ENCODE measurements at regions not wholly inside any gene's neighbourhood (a gene's known extent, or its start where the extent isn't known, plus 50 kb on each side); places are given as distances from the start of the nearest gene placed in this dataset.

DNA sequence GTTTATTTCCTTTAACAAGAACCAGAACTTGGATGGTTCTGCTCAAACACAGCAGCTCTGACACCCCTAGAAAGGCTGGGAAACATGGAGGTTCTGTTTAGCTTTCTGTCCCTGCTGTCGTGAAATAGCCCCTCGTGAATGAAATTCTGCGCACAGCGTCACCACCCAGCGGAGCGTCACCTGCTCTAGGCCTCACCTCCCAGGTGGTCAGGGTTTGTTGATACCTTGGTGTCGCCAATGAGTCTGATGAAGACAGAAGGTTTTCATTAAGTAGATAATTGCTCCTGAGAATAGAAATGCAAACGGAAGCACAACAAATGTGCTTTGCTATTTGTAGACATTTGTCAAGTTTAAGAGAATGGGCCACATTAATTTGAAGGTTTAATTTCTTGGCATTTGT, 135.1 kb downstream of the EDN3 start:
- no peak for DNase-seq (ENCODE audit: low spot score)

DNA sequence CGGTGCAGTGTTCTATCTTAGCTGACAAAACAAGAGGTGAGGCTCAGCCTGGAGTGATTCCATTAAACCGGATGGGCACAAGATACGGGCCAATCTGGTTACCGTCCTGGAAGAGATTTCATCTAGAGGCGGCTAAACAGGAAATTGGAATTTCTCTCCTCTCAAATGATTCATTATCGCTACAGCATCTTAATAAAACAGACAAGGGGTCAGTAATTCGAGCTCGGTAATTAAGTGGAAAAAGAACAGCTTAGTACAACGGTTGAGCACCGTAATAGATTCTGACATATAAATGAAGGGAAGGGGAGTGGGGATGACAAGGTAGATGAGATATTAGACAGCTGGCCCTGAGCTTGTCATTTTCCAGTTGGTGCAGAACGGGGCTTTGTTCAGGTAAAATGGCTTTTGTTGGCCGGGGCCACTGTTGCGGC, 137.2 kb downstream of the EDN3 start:
- no peak for DNase-seq (ENCODE audit: low spot score)

DNA sequence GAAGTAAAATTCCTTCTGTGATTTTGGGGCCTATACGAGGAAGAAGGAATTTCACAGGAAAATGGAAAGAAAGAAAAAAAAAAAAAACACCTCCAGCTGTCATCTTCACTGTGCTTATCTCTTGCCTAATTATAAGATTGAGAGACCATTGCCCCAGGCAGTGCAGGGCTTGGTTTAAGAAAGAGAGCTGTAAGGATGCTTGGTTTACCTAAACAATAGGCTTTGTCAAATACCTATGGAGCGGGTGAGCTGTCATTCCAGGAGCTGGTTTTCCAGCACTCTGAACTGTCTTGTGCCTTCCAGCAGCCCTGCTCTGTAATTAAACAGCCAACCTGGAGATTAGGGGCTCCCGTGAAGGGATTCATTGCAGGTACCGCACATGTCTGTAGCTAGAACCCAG, 137.8 kb downstream of the EDN3 start:
- no peak for DNase-seq (ENCODE audit: low spot score)

DNA sequence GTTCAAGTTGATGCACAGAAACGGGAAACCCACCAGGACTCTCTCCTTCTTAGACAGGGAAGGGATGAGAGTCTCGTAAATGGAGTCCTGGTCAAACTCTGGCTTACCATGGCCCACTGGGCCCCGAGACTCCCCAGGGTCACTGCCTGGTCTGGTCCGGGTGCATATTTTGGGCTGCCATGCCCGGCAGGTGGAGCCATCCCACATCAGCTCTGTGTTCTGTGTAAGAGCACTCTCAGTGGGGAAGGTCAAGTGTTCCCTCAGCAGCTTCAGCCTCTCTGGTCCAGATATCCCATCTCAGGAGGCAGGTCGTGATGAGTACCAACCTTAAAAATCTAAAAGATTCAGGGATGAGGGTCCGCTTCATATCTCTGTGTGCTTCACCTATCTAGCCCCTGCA, 138.8 kb downstream of the EDN3 start:
- no peak for DNase-seq (ENCODE audit: low spot score)

DNA sequence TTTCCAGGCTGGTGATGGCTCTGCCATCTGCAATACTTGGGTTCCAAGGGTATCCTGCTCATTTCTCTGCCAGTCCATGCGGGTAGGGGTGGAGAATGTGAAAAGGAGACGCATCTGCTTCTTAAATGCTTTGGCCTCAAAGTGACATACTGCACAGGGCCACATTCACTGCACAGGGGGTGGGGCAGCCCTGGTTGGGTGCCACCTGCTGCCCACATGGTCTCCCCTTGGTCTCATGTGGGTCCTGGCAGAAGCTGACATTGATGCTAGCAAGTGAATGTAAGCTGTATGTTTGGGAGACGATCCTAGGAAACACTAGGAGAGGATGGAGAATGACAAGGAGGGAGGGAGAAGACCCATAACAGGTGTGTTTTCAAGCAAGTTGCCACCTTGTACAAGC, 140.9 kb downstream of the EDN3 start:
- no peak for DNase-seq (ENCODE audit: low spot score)

DNA sequence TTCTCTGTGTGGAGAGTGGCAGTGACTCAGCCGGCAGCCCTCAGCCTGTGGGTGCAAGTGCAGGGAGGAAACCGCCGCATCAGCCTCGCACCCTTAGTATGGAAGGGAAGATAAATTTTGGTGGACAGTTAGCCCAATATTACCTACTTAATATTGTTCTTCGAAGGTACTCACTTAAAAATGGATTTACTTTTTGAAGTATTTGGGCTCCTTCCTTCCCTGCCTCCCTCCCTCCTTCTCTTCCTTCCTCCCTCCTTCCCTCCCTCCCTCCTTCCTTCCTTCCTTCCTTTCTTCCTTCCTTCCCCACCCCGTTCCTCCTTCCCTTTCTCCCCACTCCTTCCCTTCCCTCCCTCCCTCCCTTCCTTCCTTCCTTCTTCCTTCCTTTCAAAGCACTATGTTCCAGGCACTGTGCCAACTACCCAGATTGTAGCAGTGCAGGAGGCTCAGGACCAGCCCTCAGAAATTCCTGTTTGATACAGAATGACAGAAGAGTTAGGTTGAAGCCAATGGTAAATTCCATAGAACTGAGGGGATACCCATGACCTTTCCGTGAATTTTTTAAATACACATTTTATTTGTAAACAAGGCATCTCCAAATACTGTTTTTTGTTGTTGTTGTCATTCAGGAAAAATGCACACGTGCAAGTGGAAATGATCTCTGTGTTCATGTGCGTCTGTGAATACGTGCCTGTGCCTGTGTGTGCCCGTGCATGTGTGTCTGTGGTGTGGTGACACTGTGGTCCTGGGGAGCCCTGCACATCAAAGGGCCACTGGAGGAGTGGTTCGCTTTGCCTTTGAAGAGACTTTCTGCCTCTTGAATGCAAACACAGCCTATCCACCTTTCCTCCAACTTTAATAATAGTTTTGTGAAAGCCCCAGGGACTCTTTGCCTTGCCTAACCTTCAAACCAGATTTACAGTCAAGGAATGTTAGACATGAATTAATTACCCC, 141.7 kb downstream of the EDN3 start:
- no peak for DNase-seq (ENCODE audit: low spot score)

DNA sequence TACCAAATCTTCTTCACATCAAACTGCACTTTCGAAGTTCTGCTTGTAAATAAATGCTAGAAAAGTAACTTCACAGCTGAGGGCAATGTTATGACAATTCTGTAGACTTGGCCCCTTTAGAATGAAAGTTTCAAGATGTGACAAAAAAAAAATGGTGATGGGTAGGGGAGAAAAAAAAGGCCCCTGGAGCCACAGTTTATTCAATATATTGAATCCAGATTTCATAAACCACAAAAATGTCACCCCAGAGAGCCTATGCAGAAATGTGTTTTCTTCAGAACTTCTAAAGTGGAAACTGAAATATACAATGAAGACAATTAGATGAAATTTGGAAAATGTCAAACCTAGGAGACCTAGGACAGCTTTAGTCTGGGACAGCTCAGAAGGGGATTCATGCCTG, 143.1 kb downstream of the EDN3 start:
- DNase-seq (ENCODE audit: low spot score) = no peak

DNA sequence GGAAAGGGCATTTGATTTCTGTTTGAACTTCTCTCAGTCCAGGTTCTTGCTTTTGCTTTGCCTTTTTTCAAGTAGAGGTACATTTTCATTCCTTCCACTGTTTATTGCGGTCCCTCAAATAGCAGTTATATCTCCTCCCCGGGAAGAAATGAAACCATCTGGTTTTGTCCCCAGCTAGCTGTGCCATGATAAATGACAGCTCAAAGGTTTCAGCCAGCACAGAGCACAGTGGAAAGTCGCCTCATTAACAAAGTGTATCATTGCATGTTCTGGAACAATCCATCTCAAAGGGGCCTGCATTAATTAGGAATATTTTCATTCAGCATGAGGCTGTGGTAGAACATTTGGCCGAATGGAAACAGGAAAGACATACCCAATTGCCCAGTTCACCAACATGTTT, 146.0 kb downstream of the EDN3 start:
- DNase-seq (ENCODE audit: low spot score) = no peak

DNA sequence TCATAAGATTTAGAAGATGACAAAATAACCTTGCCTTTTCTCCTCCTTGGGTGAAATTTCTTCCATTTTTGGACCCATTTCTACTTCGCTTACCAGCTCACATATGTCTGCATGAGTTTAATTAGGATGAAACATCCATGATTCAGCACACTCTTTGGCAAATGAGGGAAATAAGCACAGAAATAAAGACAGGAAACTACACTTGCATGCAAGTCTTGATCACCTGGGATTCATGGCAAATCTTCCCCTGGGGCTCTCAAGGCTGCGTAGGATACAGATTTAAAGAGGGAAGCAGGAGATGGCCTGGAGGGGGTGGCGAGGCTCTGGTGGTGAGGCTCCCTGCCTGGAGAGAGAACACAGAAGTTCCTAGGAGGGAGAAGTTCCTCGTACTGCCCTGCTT, 147.8 kb downstream of the EDN3 start:
- DNase-seq (ENCODE audit: low spot score) = no peak

DNA sequence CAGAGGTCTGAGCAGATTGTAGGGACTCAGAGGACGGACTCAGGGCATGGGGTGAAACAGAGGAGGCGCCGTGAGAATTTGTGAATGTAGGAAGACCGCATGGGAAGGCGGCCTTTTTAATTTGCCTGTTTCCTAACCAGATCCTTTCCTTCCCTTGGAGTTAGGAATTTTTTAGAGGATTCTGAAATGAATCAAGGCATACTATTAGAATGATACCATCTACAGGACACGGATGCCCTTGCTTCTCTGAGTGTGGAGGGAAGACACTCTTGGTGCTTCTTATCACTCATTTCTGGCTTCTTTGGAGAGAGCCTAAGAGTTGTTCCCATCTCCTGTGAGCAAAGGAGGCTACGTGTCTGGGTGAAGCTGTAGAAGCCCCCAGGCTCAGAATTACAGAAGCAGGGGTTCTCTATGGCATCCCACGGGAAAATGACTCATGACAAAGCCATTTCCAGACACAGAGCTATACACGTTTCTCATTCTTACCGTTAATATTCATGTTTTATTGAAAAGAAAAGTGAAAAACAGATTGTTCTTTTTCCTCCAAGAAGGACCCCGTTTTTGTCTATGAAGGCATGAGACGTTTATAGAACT, 148.5 kb downstream of the EDN3 start:
- DNase-seq (ENCODE audit: low spot score) = no peak

DNA sequence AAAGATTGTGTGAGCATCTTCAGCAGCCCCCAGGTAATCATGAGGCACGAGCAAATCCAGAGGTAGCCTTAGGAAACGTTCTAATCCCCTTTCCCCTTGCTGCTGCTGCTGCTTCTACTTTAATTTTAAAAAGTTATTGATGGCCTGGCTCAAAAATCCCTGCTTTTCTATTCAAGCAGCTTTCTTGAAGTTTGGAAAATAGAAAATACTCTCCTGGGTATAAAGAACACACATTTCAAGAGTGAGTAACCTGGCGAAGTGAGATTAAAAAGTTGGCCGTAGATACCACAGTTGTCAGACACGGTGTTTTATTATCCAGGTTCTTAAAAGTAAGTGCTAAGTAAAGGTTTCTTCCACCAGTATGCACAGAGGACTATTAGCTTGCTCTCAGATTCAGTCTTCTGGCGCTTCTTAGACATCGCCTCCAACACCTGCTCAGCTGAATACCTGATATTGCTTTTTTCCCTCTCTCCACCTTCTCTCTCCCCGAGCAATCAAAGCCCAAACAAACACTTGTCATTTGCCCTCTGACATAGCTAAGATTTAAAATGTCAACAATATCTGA, 150.7 kb downstream of the EDN3 start:
- DNase-seq (ENCODE audit: low spot score) = no peak

DNA sequence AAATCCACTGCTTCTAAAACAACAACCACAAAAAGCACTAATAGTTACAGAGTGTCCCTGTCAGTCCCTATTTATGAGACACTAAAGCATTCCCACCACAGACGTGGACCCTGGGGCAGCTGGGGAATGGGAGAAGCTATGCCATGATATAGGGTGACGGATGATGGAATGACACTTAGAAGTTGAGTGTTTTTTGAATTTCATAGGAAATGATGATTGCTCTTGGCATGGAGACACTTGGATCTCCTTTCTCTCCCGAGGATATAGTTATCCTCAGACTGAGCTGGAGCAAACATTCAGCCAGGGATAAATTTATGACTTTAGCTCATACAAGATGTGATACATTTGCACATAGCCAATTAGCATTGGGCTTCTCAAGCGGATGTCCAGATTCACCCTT, 151.2 kb downstream of the EDN3 start:
- DNase-seq (ENCODE audit: low spot score) = no peak

DNA sequence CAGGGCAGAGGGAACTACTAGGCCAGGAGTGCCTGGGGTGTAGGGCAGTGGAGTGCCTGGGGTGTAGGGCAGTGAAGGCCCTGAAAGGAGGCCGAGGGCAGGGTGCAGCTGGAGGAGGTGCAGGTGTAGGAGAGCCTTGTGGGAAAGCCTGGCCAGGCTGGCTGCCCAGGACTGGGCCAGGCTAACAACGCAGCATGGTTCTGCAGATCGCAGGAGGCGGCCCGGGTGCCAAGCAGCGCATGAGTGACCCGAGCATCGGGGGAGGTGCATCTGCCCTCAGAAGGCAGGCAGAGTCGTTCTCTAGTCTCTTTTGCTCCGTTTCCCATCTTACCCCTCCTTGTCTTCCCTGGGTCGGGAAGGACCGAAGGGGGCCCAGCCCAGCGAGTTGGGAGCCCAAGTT, 151.5 kb upstream of the PHACTR3 start:
- DNase-seq (ENCODE audit: low spot score) = no peak

DNA sequence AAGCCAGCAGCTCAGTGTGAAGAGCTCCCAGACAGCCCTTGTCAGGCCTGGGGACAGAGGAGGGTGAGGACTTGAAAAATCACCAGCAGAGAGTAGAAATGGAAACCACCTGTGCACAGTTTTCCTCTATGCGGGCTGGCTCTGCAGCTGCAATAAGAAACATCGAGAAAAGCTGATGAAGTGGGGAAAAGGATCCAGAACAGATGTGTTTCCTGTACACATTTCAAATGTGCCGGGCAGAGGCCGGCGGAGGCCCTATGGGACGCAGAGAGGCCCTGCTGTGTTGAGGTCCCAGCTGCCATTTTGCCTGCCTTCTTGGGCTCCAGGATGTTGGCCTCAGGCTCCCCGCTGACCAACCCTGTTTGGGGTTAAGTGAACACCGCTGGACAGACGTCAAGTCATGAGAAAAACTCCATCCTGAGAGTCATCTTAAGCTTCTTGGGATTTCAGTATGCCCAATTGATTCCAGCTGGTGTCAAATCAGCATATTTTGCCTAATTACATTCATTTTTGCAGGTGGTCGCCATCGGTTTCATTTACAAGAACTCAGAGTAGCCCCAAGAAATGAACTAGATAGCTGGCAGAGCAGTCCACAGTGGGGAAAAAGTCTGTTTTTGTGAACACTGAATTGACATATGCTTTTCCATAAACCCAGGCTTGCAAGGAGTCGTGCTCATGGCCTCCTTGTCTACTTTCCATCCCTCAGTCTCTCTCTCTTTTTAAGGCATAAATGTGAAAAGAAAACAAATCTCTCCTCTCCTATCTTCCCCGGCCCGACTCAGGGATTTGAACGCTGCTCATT, 150.4 kb upstream of the PHACTR3 start:
- DNase-seq (ENCODE audit: low spot score) = no peak

DNA sequence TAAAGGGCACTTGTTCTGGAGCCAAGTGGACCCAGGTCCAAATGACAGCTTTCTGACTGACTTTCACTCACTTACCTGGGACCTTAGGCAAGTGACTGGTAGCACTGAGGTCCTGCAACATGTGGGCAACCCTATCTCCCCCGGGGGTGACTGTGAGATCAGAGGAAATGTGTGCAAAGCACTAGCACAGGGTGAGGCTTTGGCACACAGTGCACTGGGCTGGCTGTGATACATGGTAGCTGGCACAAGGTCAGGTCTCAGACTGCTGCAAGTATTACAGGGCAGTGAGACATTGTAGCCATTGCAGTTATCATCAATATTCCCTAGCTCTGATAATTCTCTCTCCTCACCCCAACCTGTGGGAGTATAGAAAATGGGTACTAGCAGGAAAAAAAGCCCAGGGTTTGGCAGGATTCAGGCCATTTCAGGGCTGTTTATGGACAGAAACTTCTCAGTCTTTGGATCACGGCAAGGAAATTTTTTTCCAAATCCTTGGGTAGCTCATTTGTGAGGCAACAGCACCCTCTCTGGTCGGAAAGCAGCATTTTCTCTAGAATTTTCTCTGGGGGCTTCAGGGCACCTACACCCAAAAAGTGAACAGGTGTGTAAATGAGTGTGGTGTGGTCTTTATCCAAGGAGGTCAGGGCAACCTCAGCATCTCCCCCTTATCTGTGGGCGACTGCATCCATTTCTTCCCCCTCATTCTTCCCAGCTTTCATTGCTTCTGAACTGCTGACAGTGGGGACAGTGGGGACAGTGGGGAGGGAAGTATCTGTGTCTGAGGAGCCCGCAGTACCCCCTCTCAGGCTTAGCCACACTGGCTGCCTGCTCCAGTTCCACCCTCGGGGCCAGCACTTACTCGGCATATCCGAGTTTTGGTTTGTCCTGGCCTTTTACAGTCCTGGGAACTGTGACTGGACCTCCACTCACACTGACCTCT, 148.7 kb upstream of the PHACTR3 start:
- no peak for DNase-seq (ENCODE audit: low spot score)

DNA sequence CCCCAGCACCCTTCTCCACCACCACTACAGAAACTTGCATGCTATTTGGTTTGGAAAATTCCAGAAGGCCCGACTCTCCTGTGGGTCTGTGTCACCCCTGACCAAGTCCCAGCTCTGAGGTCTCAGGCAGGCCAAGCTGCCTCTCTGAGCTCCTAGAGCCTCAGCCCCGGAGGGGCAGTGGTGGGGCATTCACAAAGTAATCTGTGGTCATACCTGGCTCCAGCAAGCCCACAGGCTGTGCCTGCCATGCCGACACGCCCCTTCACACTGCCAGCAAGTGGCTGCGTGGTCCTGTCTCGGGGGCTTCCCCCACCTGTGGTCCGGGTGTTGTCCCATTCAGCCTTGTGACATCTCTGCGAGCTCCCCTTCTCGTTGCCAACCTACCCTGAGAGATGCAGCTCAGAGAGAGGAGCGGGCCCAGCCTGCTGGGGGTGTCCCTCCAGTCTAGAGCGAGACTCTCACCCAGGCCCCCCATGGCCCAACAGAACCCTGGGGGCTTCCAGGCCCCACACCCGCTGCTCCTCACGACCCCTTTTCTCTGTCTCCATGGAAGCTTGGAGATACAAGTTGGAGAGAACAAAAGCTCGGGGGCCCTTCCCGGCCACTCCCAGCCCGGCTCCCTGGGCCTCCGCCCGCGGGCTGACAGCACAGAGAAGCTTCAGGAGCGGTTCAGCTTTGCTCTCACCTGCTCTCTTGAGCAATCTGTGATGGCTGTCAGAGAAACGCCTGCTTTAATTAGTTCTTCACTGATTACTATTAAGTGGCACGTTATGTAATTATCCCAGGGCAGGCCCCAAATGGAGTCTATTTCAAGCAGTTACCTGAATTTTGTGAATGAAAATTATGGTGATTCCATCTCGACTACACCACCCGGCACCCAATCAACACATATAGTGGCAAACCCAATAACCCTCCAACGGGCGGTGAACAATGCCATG, 147.7 kb upstream of the PHACTR3 start:
- DNase-seq (ENCODE audit: low spot score) = no peak

DNA sequence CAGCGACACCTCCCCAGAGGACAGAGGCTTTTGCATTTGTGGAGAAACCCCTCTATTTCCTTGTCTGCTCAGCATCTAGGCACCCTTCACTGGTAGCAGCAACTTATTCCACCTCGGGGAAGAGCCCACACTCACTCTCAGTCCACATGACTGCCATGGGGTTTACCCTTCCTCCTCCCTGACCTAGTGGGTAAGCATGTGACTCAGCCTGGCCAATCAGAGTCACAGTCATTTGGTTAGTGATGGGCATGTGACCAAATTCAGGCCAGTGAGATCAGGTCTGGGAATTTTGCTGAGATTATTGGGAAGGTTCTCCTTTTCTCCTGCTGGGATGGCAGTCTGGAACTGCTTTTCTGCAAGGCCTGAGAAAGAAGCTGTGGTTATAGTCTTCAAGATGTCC, 145.7 kb upstream of the PHACTR3 start:
- DNase-seq (ENCODE audit: low spot score) = no peak

DNA sequence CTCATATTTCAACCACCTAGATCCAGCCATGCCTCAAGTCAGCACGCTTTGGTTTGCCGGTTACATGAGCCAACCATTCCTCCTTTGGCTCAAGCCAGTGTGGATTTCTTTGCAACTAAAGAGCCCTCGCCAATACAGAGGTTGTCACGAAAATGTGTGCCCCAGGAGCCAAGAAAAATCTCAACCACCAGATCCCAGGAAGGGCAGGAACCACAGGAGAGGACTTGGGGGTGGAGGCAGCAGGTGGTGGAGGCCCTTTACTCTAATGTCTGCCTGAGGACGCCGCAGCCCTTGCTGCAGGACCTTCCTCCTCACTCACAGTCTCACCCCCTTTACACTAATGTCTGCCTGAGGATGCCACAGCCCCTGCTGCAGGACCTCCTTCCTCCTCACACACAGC, 144.8 kb upstream of the PHACTR3 start:
- no peak for DNase-seq (ENCODE audit: low spot score)

DNA sequence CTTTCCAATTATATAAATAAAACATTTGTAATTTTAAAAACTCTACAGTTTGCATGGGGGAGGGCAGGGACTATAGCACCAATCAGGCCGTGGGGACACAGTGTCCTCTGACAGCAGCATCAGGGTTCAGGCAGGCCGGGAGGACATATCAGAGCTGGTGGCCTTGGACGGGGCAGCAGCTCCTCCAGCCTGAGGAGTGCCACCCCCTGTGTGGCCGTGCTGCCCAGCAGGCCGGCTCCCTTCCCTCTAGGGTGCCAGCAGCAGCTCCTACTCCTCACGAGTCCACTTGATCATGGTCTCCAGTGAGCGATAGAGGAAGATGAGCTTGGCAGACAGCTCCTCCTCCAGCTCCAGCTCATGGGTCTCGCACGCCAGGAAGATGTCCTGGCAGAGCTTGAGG, 144.0 kb upstream of the PHACTR3 start:
- no peak for DNase-seq (ENCODE audit: low spot score)

DNA sequence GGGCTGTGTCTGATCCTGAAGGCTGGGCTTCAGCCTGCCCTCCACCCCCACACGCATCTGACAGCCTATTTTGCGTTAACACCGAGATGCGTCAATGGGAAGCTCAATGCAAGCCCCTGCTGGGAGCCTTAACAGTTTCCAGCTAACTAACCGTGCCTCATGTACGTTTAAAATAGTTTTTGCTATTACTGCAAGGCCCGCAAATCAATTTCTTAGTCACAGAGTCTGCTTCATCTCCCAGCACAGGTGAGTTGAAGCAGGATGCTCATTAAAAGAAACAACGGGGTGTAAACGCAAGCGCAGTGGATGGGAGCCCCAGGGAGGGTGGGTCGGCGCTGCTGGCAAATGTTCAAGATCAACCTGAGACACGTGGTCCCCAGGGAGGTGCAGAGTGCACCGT, 142.8 kb upstream of the PHACTR3 start:
- DNase-seq (ENCODE audit: low spot score) = no peak
